ENCODE measurements at regions not wholly inside any gene's neighbourhood (a gene's known extent, or its start where the extent isn't known, plus 50 kb on each side); places are given as distances from the start of the nearest gene placed in this dataset.

DNA sequence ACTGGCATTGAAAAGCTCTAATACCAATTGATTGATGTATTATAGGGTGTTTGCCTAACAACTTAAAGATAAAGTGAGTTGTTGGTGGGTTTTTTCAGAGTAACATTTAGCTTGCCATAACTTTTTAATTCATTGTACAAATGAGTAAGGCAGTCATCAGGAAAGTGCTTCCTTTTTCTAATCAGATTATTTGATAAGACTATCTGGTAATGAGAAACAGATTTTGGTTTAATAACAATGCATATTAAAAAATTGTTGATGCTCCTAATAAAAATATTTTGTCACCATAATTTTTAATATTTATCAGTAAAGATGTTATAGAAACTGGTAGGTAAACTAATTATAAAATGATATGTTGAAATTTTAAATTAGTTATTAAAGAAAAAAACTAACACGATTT lies 51.3 kb downstream of the BLTP1 start:
- DNase-seq (ENCODE audit: low read depth in 2 of 2): no peak

DNA sequence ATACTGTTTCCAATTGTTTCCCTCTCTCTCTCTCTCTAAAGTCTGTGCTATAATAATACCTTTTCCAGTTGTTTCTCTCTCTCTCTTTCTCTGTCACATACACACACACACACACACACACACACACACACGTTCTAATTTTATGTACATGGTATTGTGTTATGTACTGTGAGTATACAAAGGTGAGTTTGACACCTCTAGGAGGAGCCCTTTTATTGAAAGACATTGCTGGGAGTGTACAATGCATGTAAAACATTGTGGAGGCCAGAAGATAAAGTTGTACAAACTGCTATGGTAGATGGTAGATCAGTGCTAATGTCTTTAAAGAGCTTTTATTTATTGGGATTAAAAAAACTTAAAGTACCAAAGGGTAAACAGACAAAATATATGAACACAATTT lies 53.6 kb downstream of the BLTP1 start:
- no peak for DNase-seq (ENCODE audit: low read depth in 2 of 2)

DNA sequence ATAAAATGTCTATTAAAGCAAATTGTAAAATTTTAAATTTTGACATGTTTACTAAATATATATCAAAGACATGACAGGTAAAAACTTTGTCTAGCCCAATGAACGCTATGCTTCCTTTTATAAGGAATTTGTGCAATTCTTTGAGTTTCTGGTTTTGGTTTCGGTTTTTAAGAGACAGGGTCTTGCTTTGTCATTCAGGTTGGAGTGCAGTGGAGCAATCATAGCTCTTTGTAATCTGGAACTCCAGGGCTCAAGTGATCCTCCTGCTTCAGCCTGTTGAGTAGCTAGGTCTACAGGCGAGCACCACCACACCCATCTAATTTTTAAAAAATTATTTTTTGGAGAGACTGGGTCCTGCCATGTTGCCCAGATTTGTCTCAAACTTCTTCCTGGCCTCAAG lies 60.7 kb downstream of the BLTP1 start:
- no peak for DNase-seq (ENCODE audit: low read depth in 2 of 2)

DNA sequence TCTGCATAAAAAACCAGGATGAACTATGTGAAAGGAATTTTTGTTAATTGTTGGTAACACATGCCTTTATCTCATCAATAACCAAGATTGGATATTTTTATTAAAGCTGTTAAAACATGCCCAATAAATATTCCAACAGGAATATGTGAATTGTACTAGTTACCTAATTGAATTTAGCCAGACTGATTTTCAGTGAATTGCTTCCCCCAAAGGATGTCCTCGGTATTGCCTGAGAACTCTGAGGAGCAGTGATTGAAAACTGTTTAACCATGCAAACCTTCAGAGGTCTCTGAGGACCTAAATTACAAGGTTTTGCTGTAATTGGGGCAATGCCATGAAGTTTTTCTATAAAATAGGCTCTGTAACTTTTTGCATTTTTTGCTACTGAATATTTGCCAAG lies 66.6 kb downstream of the BLTP1 start:
- peak in 1 of 2 experiments; percentile 2 for DNase-seq (ENCODE audit: low read depth in 2 of 2)

DNA sequence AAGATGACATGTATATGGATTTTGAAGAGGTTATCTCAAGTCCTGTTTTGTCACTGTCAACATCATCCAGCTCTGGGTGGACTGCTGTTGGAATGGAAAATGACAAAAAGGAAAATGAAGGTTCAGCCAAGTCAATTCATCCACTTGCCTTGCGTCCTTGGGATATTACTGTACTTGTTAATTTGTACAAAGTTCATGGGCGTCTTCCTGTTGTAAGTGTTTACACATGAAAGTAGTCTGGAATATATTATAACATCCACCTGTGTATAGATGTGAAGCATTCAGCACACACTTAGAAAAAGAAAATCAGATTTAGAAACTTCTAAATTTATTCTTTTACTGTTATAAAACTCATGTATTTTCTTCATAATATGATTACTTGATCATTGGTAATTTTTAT lies 67.2 kb downstream of the BLTP1 start:
- DNase-seq (ENCODE audit: low read depth in 2 of 2): no peak

DNA sequence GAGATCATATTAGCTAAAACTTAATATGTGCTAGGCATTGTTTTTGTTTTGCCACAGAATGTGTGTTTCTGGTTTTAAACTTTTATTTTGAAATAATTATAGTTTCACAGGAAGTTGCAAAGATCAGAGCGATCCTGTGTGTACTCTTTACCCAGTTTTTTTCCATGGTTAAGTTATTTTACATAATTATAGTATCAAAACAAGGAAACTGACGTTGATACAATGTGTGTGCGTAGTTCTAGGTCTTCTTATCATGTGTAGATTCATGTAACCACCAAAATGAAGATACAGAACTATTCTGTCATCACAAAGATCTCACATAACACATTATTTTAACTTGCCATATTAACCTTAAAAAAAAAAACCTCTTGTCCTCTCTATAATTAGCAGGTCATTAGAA lies 69.2 kb downstream of the BLTP1 start:
- no peak for DNase-seq (ENCODE audit: low read depth in 2 of 2)

DNA sequence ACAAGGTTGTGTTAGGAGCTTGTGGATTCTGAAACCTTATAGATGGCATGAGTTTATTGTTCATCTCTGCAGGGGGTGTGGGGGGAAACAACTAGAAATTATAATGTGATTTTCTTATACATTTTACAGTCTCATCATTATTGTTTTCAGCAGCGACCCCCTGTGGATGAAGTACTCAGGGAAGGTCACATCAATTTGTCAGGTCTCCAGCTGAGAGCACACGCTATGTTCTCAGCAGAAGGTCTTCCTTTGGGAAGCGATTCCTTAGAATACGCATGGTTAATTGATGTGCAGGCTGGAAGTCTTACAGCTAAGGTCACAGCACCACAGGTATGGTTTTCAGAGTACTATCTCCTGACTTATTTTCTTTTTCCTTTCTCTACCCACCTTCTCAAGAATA lies 72.2 kb downstream of the BLTP1 start:
- DNase-seq (ENCODE audit: low read depth in 2 of 2): peak in 1 of 2 experiments; percentile 2

DNA sequence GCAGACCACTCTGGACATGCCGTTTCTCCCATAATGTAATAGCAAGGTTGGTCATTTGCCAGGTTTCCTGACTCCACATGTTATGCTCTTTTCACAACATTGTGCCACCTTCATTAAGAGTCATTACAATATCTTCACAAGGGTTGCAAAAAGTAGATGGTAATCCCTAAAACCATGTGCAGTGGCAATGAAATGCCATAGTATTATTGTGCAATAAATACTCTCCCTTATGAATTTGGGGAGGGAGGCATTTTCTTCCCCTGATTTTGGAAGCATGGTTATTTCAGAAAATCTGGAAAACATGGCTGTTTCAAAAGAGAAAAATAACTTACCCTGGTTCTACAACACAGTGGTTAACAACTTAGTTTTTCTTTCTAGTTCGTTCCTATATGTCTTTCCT lies 75.1 kb downstream of the BLTP1 start:
- DNase-seq (ENCODE audit: low read depth in 2 of 2): no peak

DNA sequence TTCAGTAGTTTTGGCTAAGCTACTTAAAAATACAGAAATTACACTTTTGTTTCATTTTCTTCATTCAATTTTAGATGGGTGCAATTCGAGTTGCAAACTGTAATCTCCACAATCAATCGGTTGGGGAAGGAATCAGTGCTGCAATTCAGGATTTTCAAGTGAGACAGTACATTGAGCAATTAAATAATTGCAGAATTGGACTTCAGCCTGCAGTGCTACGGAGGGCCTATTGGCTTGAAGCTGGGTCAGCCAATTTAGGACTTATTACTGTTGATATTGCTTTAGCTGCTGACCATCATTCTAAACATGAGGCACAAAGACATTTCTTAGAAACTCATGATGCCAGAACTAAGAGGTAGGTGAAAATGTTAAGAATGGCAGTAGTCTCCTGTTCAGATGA lies 77.7 kb downstream of the BLTP1 start:
- DNase-seq (ENCODE audit: low read depth in 2 of 2): no peak

DNA sequence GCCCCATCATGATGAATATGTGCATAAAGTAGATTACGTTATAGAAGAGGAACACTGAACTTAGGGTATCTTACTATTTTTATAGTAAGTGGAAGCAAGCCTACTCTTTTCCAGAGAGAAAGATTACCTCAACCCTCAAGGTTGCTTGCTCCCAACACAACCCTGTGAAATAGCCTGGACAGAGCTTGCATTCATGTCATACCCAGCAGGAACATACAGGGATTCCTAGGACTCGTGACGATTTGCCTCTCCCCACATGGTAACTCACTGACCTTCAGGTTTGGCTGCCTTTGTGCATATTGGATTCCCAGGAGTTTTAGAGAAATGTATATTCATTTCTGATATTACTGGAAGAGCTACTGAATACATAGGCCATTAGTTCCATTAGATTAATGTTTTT lies 80.5 kb downstream of the BLTP1 start:
- DNase-seq (ENCODE audit: low read depth in 2 of 2): no peak

DNA sequence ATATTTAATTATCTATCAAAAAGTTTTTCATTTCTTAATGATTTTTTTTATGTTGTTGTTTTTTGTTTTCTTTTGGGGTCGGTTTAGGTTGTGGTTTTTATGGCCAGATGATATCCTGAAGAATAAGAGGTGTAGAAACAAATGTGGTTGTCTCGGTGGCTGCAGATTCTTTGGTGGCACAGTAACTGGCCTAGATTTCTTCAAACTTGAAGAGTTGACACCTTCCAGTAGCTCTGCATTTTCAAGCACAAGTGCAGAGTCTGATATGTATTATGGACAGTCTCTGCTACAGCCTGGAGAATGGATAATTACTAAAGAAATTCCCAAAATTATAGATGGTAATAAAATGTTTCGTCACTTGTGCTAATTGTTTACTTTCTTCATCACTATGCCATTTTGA lies 82.6 kb downstream of the BLTP1 start:
- no peak for DNase-seq (ENCODE audit: low read depth in 2 of 2)

DNA sequence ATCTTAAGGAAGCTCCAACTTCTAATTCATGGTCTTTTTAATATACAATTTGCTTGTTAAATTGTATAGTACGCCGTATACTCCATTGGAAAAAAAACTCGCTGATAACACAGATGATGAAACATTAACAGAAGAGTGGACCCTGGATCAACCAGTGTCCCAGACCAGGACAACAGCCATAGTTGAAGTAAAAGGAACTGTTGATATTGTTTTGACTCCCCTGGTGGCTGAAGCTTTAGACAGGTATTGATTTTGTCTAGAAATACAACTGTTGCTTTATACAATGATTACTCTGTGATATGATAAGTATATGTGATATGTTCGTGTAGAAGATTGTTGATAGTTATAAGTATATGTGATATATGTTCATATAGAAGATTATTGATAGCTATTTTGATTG lies 91.7 kb downstream of the BLTP1 start:
- no peak for DNase-seq (ENCODE audit: low read depth in 2 of 2)

DNA sequence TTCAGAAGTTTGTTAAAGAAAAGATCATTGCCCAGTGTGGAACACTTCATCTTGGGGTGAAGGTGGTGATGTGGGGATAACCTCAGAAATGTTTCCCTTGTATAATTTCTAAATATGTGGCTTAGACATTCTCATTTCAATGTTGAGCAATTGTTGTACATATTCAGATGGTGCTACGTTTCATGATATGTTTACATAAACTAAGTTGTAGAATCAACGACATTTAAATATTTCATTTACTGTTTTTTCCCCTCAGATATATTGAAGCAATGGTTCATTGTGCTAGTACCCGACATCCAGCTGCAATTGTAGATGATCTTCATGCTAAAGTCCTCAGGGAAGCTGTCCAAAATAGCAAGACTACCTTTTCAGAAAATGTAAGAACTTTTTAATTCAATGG lies 92.6 kb downstream of the BLTP1 start:
- no peak for DNase-seq (ENCODE audit: low read depth in 2 of 2)

DNA sequence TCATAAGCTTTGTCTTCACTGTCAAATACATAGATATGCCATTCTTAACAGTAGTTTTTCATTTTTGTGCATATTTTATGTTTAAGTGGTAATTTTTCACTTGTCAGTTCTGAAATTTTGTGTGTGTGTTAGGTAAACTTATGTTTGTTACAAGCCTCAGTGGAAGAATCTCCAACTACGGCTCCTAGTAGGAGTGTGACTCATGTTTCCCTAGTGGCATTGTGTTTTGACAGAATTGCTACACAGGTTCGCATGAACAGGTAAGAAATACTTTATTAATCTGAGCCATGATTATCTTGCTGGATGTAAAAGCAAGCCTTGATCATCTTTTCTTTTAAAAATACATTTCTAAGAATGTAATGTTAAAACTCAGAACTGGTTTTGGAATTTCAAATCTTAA lies 94.4 kb downstream of the BLTP1 start:
- no peak for DNase-seq (ENCODE audit: low read depth in 2 of 2)

DNA sequence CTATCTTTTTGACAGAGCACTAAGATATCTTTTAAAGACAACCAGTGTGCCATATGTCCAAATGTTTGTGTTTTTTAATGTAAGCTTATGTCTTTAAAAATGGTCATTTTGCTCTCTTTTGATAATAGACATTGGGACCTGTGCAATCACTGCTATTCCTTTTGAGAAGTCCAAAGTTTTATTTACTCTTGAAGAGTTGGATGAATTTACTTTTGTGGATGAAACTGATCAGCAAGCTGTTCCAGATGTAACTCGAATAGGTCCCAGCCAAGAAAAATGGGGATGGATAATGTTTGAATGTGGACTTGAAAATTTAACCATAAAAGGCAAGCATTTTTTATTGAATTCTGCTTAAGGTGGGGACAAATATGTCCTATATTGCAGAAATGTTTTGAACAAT lies 97.2 kb downstream of the BLTP1 start:
- no peak for DNase-seq (ENCODE audit: low read depth in 2 of 2)

DNA sequence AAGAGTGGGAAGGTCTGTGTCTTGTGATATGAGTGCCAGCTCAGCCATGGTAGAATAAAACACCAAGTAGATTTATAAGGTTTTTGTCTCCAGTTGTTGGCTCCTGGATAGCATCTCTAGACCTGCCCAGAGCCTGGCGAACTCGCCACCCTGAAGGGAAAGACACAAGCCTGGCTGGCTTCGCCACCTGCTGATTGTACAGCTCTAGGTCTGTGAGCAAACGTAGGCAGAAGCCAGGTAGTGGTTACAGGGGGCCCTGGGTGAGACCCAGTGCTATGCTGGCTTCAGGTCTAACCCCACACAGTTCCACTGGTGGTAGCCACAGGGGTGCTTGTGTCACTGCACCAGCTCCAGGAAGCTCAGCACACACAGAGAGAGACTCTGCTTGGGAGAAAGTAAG lies 100.5 kb downstream of the BLTP1 start:
- no peak for DNase-seq (ENCODE audit: low read depth in 2 of 2)

DNA sequence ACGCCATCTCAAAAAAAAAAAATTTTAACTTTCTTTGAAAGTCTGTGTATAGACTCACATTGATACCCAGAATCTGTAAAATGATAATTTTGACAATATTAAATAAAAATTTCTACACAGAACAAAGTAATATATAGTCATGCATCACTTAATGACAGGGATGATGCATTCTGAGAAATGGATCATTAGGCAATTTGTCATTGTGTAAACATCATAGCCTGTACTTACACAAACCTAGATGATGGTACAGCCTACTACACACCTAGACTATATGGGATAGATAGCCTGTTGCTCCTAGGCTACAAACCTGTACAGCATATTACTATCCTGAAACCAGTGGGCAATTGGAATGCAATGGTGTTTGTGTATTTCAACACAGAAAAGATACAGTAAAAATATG lies 107.7 kb downstream of the BLTP1 start:
- DNase-seq (ENCODE audit: low read depth in 2 of 2): no peak

DNA sequence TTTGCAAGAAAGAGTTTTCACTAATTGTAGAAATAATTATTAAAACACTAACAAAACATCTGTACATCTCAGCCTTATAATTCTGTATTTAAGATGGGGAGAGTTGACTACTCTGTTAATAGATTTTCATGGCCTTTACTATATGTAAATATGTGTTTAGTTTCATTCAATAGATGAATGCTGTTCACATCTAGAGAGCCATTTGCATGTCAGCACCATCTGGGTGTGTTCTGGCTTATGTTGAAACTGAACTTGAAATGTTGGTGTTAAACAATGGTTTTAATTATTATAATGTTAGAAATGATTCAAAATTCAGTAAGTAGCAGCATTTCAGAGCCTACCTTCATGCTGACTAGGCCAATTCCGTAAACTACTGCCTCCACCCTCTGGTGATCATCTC lies 102.5 kb upstream of the ADAD1 start:
- no peak for DNase-seq (ENCODE audit: low read depth in 2 of 2)

DNA sequence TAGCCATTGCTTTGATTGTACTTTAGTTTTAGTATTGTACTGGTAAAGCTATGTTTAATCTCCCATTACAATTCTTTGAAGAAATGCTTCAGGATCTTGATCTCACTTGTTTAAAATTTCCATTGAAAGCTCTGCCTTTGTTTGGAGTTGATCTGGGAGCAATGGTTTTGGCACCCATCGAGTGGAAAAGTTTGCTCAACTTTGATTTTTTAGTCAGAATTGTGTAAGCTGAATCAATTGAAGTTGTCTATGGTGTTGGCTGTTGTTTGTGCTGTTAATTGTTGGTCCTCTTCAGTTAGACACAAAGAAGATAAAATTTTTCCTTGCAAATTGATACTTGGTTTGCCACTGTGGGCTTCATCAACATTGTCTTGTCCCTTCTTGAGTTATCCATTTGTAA lies 99.8 kb upstream of the ADAD1 start:
- no peak for DNase-seq (ENCODE audit: low read depth in 2 of 2)

DNA sequence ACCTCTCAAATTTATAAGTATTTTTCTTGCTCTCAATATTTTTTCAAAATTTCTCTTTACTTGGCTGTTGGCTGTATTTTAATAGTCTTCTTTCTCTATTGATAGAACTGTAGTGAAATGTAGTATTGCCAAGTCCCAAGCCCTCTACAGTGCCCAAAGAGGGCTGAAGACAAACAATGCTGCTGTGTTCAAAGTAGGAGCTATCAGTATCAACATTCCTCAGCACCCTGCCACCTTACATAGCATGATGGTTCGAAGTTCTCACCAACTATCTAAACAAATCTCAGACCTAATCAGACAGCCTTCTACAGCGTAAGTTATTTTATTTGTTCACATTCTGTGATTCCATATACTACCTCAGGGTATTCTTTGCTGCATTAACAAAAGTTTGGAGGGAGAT lies 99.1 kb upstream of the ADAD1 start:
- DNase-seq (ENCODE audit: low read depth in 2 of 2): no peak

DNA sequence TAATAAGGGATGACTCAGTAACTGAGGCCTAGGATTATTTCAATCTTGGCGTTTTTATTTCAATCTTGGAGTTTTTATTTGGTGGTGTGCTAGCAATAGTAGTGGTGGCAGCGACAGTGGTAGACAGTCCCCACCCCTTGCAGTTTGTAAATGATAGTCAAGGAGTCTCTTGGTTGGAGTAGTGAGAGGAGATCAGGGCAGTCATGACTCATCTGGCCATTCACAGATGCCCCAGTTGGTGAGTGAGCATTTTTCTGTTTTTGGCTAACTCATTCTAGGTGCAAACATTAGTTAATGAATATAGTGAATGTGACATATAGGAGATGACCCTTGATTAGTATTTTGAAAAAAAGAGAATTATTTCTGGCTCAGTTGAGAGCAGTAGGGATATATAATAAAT lies 93.5 kb upstream of the ADAD1 start:
- DNase-seq (ENCODE audit: low read depth in 2 of 2): no peak

DNA sequence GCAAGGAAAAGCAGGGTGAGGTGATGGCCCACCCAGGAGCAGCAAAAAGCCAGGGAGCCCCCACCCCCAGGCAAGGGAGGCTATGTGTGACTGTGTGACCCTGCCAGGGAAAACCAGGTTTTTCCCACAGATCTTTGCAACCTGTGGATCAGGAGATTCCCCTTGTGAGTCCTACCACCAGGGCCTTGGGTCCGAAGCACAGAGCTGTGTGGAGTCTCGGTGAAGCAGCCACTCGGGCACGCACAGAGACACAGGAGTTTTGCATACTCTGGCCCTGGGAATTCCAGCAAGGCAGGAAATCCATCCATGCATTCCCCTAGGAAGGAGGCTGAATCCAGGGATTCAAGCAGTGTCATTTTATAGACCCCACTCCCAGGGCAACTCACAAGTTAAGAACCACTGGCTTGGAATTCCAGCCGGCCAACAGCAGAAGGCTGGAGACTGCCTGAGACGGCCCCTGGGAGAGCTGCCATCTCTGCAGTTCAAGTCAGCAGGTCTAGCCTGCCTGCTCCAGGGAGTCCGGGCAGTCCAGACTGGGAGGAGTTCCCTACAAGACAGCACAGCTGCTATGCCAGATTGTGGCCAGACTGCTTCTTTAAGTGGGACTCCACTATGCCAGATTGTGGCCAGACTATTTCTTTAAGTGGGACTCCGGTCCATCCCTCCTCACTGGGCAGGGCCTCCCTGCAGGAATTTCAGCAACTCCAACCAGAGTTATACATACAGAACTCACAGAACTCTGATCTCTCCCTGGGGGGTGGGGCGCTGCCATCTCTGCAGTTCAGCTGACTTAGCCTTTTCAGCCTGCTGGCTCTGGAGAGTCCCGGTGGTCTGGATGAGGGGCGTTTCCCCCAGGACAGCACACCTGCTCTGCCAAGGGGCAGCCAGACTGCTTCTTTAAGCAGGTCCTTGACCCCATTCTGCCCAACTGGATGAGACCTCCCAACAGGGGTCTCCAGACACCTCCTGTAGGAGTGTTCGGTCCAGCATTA lies 85.1 kb upstream of the ADAD1 start:
- DNase-seq (ENCODE audit: low read depth in 2 of 2): no peak

DNA sequence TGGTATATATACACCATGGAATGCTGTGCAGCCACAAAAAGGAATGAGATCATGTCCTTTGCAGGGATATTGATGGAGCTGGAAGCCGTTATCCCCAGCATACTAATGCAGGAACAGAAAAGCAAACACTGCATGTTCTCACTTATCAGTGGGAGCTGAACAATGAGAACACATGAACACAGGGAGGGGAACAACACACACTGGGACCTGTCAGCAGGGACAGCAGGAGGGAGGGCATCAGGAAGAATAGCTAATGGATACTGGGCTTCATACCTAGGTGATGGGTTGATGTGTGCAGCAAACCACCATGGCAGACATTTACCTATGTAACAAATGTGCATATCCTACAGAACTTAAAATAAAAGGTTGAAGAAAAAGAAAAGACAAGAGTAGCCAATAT lies 81.1 kb upstream of the ADAD1 start:
- no peak for DNase-seq (ENCODE audit: low read depth in 2 of 2)

DNA sequence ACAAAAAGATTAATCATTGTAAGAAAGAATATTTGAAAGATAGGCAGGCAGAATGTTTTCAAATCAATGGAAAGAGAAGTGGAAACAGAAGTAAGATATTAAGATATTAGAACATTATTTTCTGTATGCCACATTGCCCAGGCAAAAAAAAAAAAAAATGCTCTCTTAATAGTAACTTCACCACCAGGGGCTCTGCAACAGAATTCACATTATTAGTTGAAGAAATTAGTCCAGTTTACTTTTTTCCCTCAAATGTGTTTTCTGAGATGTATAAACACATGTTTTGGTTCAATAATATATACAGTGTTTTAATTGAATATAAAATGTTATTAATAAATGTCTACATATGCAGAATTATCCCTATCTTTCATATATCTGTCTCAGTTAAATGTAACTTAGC lies 78.0 kb upstream of the ADAD1 start:
- no peak for DNase-seq (ENCODE audit: low read depth in 2 of 2)

Measured in fibroblast of skin of left biceps (primary cell).